Peyer's patch (tissue), 4 donors: ENCODE measurements at regions not wholly inside any gene's neighbourhood (a gene's known extent, or its start where the extent isn't known, plus 50 kb on each side); places are given as distances from the start of the nearest gene placed in this dataset.

Experiments
- POLR2A ChIP-seq, 2 donors: fragments of 450-650 bp; IDR thresholded peaks; one replicate each; pipeline ENCODE4 v1.5.1; 2017; ENCODE audit warnings: antibody characterized with exemption in 2 of 2, mild to moderate bottlenecking in 2 of 2, moderate library complexity in 2 of 2
- TF ChIP-seq, protein P1 (sequence below), 6 experiments: fragments of 450-650 bp in 4 of 6; fragments of 200-600 bp in 2 of 6; sonication (generic) in 1 of 6; IDR thresholded peaks; one replicate each; pipeline ENCODE4 v1.5.1; 2017 to 2019; ENCODE audit warnings: antibody characterized with exemption in 6 of 6, mild to moderate bottlenecking in 3 of 6, moderate library complexity in 1 of 6

DNA sequence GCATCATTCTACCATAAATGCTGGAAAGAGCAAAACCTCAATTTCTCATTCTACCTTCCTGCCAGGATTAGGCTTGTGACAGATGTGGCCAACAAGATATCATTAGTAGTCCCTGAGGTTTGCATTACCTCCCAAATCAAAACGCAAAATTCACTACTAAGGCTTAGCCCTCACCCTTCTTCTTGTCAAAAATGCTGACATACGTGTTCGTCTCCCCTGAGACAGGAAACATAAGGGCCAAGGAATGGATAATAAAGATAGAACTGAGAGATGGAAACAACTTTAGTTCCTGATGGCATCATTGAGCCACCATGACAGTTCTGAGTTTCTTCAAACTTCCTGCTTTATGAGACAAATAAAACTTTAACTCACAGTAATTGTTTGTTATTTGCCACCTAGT, 642.1 kb downstream of the NOVA1 start:
- TF ChIP-seq, protein P1, sequence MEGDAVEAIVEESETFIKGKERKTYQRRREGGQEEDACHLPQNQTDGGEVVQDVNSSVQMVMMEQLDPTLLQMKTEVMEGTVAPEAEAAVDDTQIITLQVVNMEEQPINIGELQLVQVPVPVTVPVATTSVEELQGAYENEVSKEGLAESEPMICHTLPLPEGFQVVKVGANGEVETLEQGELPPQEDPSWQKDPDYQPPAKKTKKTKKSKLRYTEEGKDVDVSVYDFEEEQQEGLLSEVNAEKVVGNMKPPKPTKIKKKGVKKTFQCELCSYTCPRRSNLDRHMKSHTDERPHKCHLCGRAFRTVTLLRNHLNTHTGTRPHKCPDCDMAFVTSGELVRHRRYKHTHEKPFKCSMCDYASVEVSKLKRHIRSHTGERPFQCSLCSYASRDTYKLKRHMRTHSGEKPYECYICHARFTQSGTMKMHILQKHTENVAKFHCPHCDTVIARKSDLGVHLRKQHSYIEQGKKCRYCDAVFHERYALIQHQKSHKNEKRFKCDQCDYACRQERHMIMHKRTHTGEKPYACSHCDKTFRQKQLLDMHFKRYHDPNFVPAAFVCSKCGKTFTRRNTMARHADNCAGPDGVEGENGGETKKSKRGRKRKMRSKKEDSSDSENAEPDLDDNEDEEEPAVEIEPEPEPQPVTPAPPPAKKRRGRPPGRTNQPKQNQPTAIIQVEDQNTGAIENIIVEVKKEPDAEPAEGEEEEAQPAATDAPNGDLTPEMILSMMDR (IDR thresholded peaks at IDR 0.05): no peak
- no peak for TF ChIP-seq POLR2A (IDR thresholded peaks at IDR 0.05)
